Keratinocyte (primary cell): ENCODE measurements at regions not wholly inside any gene's neighbourhood (a gene's known extent, or its start where the extent isn't known, plus 50 kb on each side); places are given as distances from the start of the nearest gene placed in this dataset.

Source experiments
- DNase-seq: peaks from one replicate; pipeline ENCODE4 v3.0.0-alpha.2; 2011; ENCODE audit warnings: low read depth, missing footprints, low spot score
- FAIRE-seq: peaks from 2 replicates; lab custom pipeline; 2011; peaks lifted over from hg19 to GRCh38; lab: Jason Lieb, UNC
- H2AFZ ChIP-seq: 2 replicates; pipeline ENCODE4 v1.6.0; 2012; ENCODE audit warnings: low read length, control low read depth, inconsistent platforms; ENCODE audit not compliant: control insufficient read depth
- H3K27ac ChIP-seq: 2 replicates; pipeline ENCODE4 v1.5.1; 2011; ENCODE audit warnings: low read length; ENCODE audit not compliant: control insufficient read depth, insufficient read depth
- H3K27me3 ChIP-seq: 3 replicates; pipeline ENCODE4 v1.6.0; 2011; ENCODE audit warnings: low read length; ENCODE audit not compliant: control insufficient read depth, insufficient read depth; ENCODE audit errors: extremely low read depth
- H3K36me3 ChIP-seq, 2 experiments: 2 replicates in 1 of 2; 3 replicates in 1 of 2; pipeline ENCODE4 v1.5.1; 2011; ENCODE audit warnings: low read length in 2 of 2, mild to moderate bottlenecking in 1 of 2; ENCODE audit not compliant: control insufficient read depth in 2 of 2, insufficient read depth in 2 of 2; ENCODE audit errors: extremely low read depth in 1 of 2
- H3K4me1 ChIP-seq: 3 replicates; pipeline ENCODE4 v1.5.1; 2011; ENCODE audit warnings: low read length; ENCODE audit not compliant: control insufficient read depth, insufficient read depth; ENCODE audit errors: extremely low read depth
- H3K4me2 ChIP-seq: 3 replicates; pipeline ENCODE4 v1.6.0; 2011; ENCODE audit warnings: low read depth, low read length; ENCODE audit not compliant: control insufficient read depth, insufficient read depth; ENCODE audit errors: extremely low read depth
- H3K4me3 ChIP-seq, 3 experiments: fragments of 200-600 bp in 1 of 3; sonication (generic) in 1 of 3; 2 replicates in 2 of 3; 3 replicates in 1 of 3; pipeline ENCODE4 v1.5.1; 2011 to 2016; ENCODE audit warnings: low read length in 3 of 3, mild to moderate bottlenecking in 3 of 3, control low read depth in 2 of 3, inconsistent platforms in 1 of 3, low read depth in 1 of 3, mixed read lengths in 1 of 3, mixed run types in 1 of 3, moderate library complexity in 1 of 3; ENCODE audit not compliant: control insufficient read depth in 2 of 3, insufficient read depth in 2 of 3; ENCODE audit errors: extremely low read depth in 1 of 3
- H3K79me2 ChIP-seq: 2 replicates; pipeline ENCODE4 v1.6.0; 2012; ENCODE audit warnings: low read length; ENCODE audit not compliant: control insufficient read depth, insufficient read depth
- H3K9ac ChIP-seq: 3 replicates; pipeline ENCODE4 v1.6.0; 2011; ENCODE audit warnings: low read length; ENCODE audit not compliant: control insufficient read depth, insufficient read depth; ENCODE audit errors: extremely low read depth
- H3K9me1 ChIP-seq: 3 replicates; pipeline ENCODE4 v1.6.0; 2011; ENCODE audit warnings: low read length; ENCODE audit not compliant: control insufficient read depth, insufficient read depth; ENCODE audit errors: extremely low read depth
- H3K9me3 ChIP-seq: 2 replicates; pipeline ENCODE4 v1.5.1; 2012; ENCODE audit warnings: low read depth, low read length; ENCODE audit not compliant: control insufficient read depth
- H4K20me1 ChIP-seq: 3 replicates; pipeline ENCODE4 v1.6.0; 2011; ENCODE audit warnings: low read length; ENCODE audit not compliant: control insufficient read depth, insufficient read depth; ENCODE audit errors: extremely low read depth
- CTCF ChIP-seq, 3 experiments: IDR thresholded peaks in 1 of 3; conservative IDR thresholded peaks in 1 of 3; optimal IDR thresholded peaks in 1 of 3; 2 replicates in 2 of 3; 3 replicates in 1 of 3; pipeline versions ENCODE3 to v1.5.1; 2011; ENCODE audit warnings: low read length in 3 of 3, mild to moderate bottlenecking in 3 of 3, moderate library complexity in 2 of 3, control low read depth in 1 of 3, inconsistent platforms in 1 of 3; ENCODE audit not compliant: insufficient read depth in 2 of 3; ENCODE audit errors: extremely low read depth in 1 of 3
- EZH2 ChIP-seq: IDR thresholded peaks from one replicate; pipeline ENCODE4 v1.6.1; 2012; ENCODE audit warnings: inconsistent platforms, mild to moderate bottlenecking, low read length, moderate library complexity
- dilution Hi-C: fragments of 300-500 bp; cut with MboI; formaldehyde crosslinking; loops from one replicate; pipeline ENCODE4 v1.7.0; 2020; ENCODE audit warnings: low sequenced_read_pairs; ENCODE audit not compliant: extremely low pct_ligation_motif_present

- Histone ChIP-seq H3K4me2 (no peak overlapping the region), H3K27ac (no peak overlapping the region), H4K20me1 (no peaks in the 10 kb centered on the region), H3K27me3 (no peaks in the 10 kb centered on the region), H3K9me1 (no peaks in the 10 kb centered on the region), H3K9ac (no peak overlapping the region), H2AFZ (no peak overlapping the region), H3K79me2 (no peaks in the 10 kb centered on the region), H3K4me1 (no peaks in the 10 kb centered on the region), H3K9me3 (no peaks in the 10 kb centered on the region), H3K4me3 (no peak overlapping the region), H3K36me3 (no peaks in the 10 kb centered on the region)
- dilution Hi-C loops: no loop called here
- TF ChIP-seq EZH2: no peak
- no peak for TF ChIP-seq CTCF (optimal IDR thresholded peaks at IDR 0.05 in 1 of 3, IDR thresholded peaks at IDR 0.05 in 1 of 3, conservative IDR thresholded peaks at IDR 0.05 in 1 of 3; ENCODE audit: extremely low read depth in 1 of 3, insufficient read depth in 2 of 3, low read length in 3 of 3)
- no peak for DNase-seq
- no peak for FAIRE-seq
Measured at GRCh38 chr7:46774515-46774914, 807.4 kb downstream of the TNS3 start.

- no peak overlapping the region for H3K9ac ChIP-seq
- H3K4me3 ChIP-seq: no peak overlapping the region
- H4K20me1 ChIP-seq: no peaks in the 10 kb centered on the region
- H3K9me1 ChIP-seq: no peaks in the 10 kb centered on the region
- FAIRE-seq (no peak), DNase-seq (no peak)
- peaks cover 2% of the 10 kb centered on the region for H3K9me3 ChIP-seq
- dilution Hi-C loops: no loop called here
- no peaks in the 10 kb centered on the region for H3K36me3 ChIP-seq
- H3K27ac ChIP-seq: no peak overlapping the region
- no peak overlapping the region for H3K4me2 ChIP-seq
- no peak for TF ChIP-seq CTCF (optimal IDR thresholded peaks at IDR 0.05 in 1 of 3, IDR thresholded peaks at IDR 0.05 in 1 of 3, conservative IDR thresholded peaks at IDR 0.05 in 1 of 3; ENCODE audit: extremely low read depth in 1 of 3, insufficient read depth in 2 of 3, low read length in 3 of 3)
- TF ChIP-seq EZH2: no peak
- no peaks in the 10 kb centered on the region for H3K4me1 ChIP-seq
- H2AFZ ChIP-seq: no peak overlapping the region
- no peaks in the 10 kb centered on the region for H3K79me2 ChIP-seq
- H3K27me3 ChIP-seq: no peaks in the 10 kb centered on the region
Measured at GRCh38 chr7:46772776-46773175, 809.1 kb downstream of the TNS3 start.
